PFSK-1 (cell line): ENCODE measurements at regions not wholly inside any gene's neighbourhood (a gene's known extent, or its start where the extent isn't known, plus 50 kb on each side); places are given as distances from the start of the nearest gene placed in this dataset.

Source experiments
- FOXP2 ChIP-seq: optimal IDR thresholded peaks from 2 replicates; pipeline ENCODE3; 2011; ENCODE audit warnings: borderline replicate concordance, control low read depth, inconsistent platforms; ENCODE audit not compliant: insufficient read depth; ENCODE audit errors: extremely low read length, extremely low read depth
- POLR2AphosphoS5 ChIP-seq: IDR thresholded peaks from 2 replicates; pipeline ENCODE4 v1.6.1; 2012; ENCODE audit warnings: low read depth, mild to moderate bottlenecking, control low read depth, low read length, moderate library complexity
- SIN3A ChIP-seq: IDR thresholded peaks from 2 replicates; pipeline ENCODE4 v1.6.1; 2012; ENCODE audit warnings: mild to moderate bottlenecking, low read length, moderate library complexity, borderline replicate concordance; ENCODE audit not compliant: insufficient read depth
- TF ChIP-seq, protein P1 (sequence below), 2 experiments: IDR thresholded peaks; 2 replicates each; pipeline versions ENCODE4 v1.6.1 to v1.8.0; 2011 to 2012; ENCODE audit warnings: low read depth in 2 of 2, low read length in 2 of 2, control low read depth in 1 of 2, inconsistent platforms in 1 of 2, mild to moderate bottlenecking in 1 of 2, moderate library complexity in 1 of 2; ENCODE audit not compliant: insufficient read depth in 1 of 2

DNA sequence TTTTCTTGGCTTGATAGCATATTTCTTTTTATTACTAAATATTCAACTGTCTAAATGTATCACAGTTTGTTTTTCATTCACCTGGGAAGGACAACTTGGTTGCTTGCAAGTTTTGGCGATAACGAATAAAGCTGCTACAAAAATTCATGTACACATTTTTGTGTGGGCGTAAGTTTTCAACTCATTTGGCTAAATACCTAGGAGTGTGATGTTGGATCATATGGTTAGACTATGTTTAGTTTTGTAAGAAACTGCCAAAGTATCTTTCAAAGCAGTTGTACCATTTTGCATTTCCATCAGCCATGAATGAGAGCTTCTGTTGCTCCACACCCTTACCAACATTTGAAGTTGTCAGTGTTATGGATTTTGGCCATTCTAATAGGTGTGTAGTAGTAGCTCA lies 428.0 kb downstream of the ACTL7B start:
- TF ChIP-seq, protein P1, sequence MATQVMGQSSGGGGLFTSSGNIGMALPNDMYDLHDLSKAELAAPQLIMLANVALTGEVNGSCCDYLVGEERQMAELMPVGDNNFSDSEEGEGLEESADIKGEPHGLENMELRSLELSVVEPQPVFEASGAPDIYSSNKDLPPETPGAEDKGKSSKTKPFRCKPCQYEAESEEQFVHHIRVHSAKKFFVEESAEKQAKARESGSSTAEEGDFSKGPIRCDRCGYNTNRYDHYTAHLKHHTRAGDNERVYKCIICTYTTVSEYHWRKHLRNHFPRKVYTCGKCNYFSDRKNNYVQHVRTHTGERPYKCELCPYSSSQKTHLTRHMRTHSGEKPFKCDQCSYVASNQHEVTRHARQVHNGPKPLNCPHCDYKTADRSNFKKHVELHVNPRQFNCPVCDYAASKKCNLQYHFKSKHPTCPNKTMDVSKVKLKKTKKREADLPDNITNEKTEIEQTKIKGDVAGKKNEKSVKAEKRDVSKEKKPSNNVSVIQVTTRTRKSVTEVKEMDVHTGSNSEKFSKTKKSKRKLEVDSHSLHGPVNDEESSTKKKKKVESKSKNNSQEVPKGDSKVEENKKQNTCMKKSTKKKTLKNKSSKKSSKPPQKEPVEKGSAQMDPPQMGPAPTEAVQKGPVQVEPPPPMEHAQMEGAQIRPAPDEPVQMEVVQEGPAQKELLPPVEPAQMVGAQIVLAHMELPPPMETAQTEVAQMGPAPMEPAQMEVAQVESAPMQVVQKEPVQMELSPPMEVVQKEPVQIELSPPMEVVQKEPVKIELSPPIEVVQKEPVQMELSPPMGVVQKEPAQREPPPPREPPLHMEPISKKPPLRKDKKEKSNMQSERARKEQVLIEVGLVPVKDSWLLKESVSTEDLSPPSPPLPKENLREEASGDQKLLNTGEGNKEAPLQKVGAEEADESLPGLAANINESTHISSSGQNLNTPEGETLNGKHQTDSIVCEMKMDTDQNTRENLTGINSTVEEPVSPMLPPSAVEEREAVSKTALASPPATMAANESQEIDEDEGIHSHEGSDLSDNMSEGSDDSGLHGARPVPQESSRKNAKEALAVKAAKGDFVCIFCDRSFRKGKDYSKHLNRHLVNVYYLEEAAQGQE (IDR thresholded peaks at IDR 0.05; ENCODE audit: insufficient read depth in 1 of 2, low read depth in 2 of 2, low read length in 2 of 2): no peak
- TF ChIP-seq SIN3A: no peak
- no peak for TF ChIP-seq POLR2AphosphoS5
- TF ChIP-seq FOXP2: no peak
